Stimulated activated effector memory CD8-positive, alpha-beta T cell treated with anti-CD3 and anti-CD28 coated beads, Interleukin-12 subunit alpha, Interleukin-12 subunit beta, amount 100 ng/mL, for 72 hours (primary cell): ENCODE measurements at regions not wholly inside any gene's neighbourhood (a gene's known extent, or its start where the extent isn't known, plus 50 kb on each side); places are given as distances from the start of the nearest gene placed in this dataset.
"Not testable (repeated sequence)": the region's sequence is repeated elsewhere in the genome, so short reads cannot be mapped to it uniquely, and the experiment has no call there.

Experiments used
- ATAC-seq: fragments of 150-1000 bp; cut with Tn5 transposase; 2 replicates; pipeline ENCODE4 v1.10.0; 2021
- DNase-seq, 2 donors: peaks; one replicate each; pipeline ENCODE4 v3.0.0; 2021 to 2022; ENCODE audit warnings: low spot score in 2 of 2
- H3K27ac Mint-ChIP-seq: one replicate; pipeline ENCODE4 v1.8.0; 2022; ENCODE audit warnings: mild to moderate bottlenecking, mixed read lengths
- H3K36me3 Mint-ChIP-seq: one replicate; pipeline ENCODE4 v1.8.0; 2022; ENCODE audit warnings: mild to moderate bottlenecking, mixed read lengths
- H3K4me1 Mint-ChIP-seq: one replicate; pipeline ENCODE4 v1.8.0; 2022; ENCODE audit warnings: mixed read lengths
- H3K4me3 Mint-ChIP-seq: one replicate; pipeline ENCODE4 v1.8.0; 2022; ENCODE audit warnings: mild to moderate bottlenecking, mixed read lengths
- H3K9me3 Mint-ChIP-seq: one replicate; pipeline ENCODE4 v1.8.0; 2022; ENCODE audit warnings: mixed read lengths

GRCh38 chr16:72729552-72729951 lies 318.4 kb downstream of the ZFHX3 start:
- H3K4me3 Mint-ChIP-seq, H3K36me3 Mint-ChIP-seq, H3K4me1 Mint-ChIP-seq, H3K27ac Mint-ChIP-seq, H3K9me3 Mint-ChIP-seq, ATAC-seq, DNase-seq: not testable (repeated sequence)

GRCh38 chr16:72728516-72728915 lies 319.4 kb downstream of the ZFHX3 start:
- Mint-ChIP-seq H3K4me1 (no peaks in the 10 kb centered on the region), H3K9me3 (peaks cover 5% of the 10 kb centered on the region), H3K27ac (no peak overlapping the region), H3K36me3 (no peaks in the 10 kb centered on the region), H3K4me3 (no peak overlapping the region)
- no peak for ATAC-seq
- no peak for DNase-seq

GRCh38 chr16:72727565-72727964 lies 320.4 kb downstream of the ZFHX3 start:
- H3K27ac Mint-ChIP-seq: no peak overlapping the region
- H3K9me3 Mint-ChIP-seq: no peaks in the 10 kb centered on the region
- no peaks in the 10 kb centered on the region for H3K36me3 Mint-ChIP-seq
- H3K4me1 Mint-ChIP-seq: no peaks in the 10 kb centered on the region
- DNase-seq: no peak
- no peak overlapping the region for H3K4me3 Mint-ChIP-seq
- no peak for ATAC-seq

GRCh38 chr16:72725643-72726042 lies 322.3 kb downstream of the ZFHX3 start:
- no peak for DNase-seq
- Mint-ChIP-seq H3K4me1 (no peaks in the 10 kb centered on the region), H3K9me3 (no peaks in the 10 kb centered on the region), H3K4me3 (no peak overlapping the region), H3K27ac (no peak overlapping the region), H3K36me3 (no peaks in the 10 kb centered on the region)
- no peak for ATAC-seq

GRCh38 chr16:72723781-72724180 lies 324.1 kb downstream of the ZFHX3 start:
- H3K27ac Mint-ChIP-seq: no peak overlapping the region
- H3K4me3 Mint-ChIP-seq: no peak overlapping the region
- DNase-seq (no peak), ATAC-seq (no peak)
- H3K36me3 Mint-ChIP-seq: no peaks in the 10 kb centered on the region
- H3K9me3 Mint-ChIP-seq: peaks cover 2% of the 10 kb centered on the region
- no peaks in the 10 kb centered on the region for H3K4me1 Mint-ChIP-seq

- Mint-ChIP-seq H3K36me3 (no peaks in the 10 kb centered on the region), H3K9me3 (peaks cover 2% of the 10 kb centered on the region), H3K4me1 (no peaks in the 10 kb centered on the region), H3K27ac (no peak overlapping the region), H3K4me3 (no peak overlapping the region)
- no peak for DNase-seq
- no peak for ATAC-seq
Observed at GRCh38 chr16:72722552-72722951, 325.4 kb downstream of the ZFHX3 start.

- DNase-seq (no peak), ATAC-seq (no peak)
- no peak overlapping the region for H3K27ac Mint-ChIP-seq
- no peaks in the 10 kb centered on the region for H3K36me3 Mint-ChIP-seq
- no peaks in the 10 kb centered on the region for H3K4me1 Mint-ChIP-seq
- H3K4me3 Mint-ChIP-seq: no peak overlapping the region
- H3K9me3 Mint-ChIP-seq: peaks cover 2% of the 10 kb centered on the region
Observed at GRCh38 chr16:72721981-72722380, 325.9 kb downstream of the ZFHX3 start.

GRCh38 chr16:72715267-72715666 lies 332.7 kb downstream of the ZFHX3 start:
- no peak for DNase-seq
- Mint-ChIP-seq H3K36me3 (no peaks in the 10 kb centered on the region), H3K4me1 (no peaks in the 10 kb centered on the region), H3K27ac (no peak overlapping the region), H3K9me3 (peaks cover 26% of the 10 kb centered on the region), H3K4me3 (no peak overlapping the region)
- no peak for ATAC-seq

- no peak overlapping the region for H3K27ac Mint-ChIP-seq
- H3K4me1 Mint-ChIP-seq: no peaks in the 10 kb centered on the region
- no peak overlapping the region for H3K4me3 Mint-ChIP-seq
- no peaks in the 10 kb centered on the region for H3K36me3 Mint-ChIP-seq
- no peak for DNase-seq
- peaks cover 27% of the 10 kb centered on the region for H3K9me3 Mint-ChIP-seq
- no peak for ATAC-seq
Observed at GRCh38 chr16:72711823-72712222, 336.1 kb downstream of the ZFHX3 start.

GRCh38 chr16:72705801-72706200 lies 342.1 kb downstream of the ZFHX3 start:
- DNase-seq (no peak), ATAC-seq (no peak)
- no peaks in the 10 kb centered on the region for H3K4me1 Mint-ChIP-seq
- H3K36me3 Mint-ChIP-seq: no peaks in the 10 kb centered on the region
- no peak overlapping the region for H3K27ac Mint-ChIP-seq
- peaks cover 5% of the 10 kb centered on the region for H3K9me3 Mint-ChIP-seq
- no peak overlapping the region for H3K4me3 Mint-ChIP-seq

GRCh38 chr16:72704746-72705372 lies 343.1 kb downstream of the ZFHX3 start:
- no peak for ATAC-seq
- Mint-ChIP-seq H3K27ac (no peak overlapping the region), H3K9me3 (peaks cover 4% of the 10 kb centered on the region), H3K4me3 (no peak overlapping the region), H3K36me3 (no peaks in the 10 kb centered on the region), H3K4me1 (no peaks in the 10 kb centered on the region)
- DNase-seq: no peak

GRCh38 chr16:72689851-72690250 lies 358.1 kb downstream of the ZFHX3 start:
- Mint-ChIP-seq H3K4me1 (no peaks in the 10 kb centered on the region), H3K27ac (no peak overlapping the region), H3K36me3 (peaks cover 5% of the 10 kb centered on the region), H3K9me3 (no peaks in the 10 kb centered on the region), H3K4me3 (no peak overlapping the region)
- ATAC-seq (no peak), DNase-seq (no peak)

GRCh38 chr16:72680732-72681131 lies 367.2 kb downstream of the ZFHX3 start:
- no peaks in the 10 kb centered on the region for H3K4me1 Mint-ChIP-seq
- no peak overlapping the region for H3K27ac Mint-ChIP-seq
- no peaks in the 10 kb centered on the region for H3K36me3 Mint-ChIP-seq
- H3K4me3 Mint-ChIP-seq: no peak overlapping the region
- ATAC-seq: no peak
- no peaks in the 10 kb centered on the region for H3K9me3 Mint-ChIP-seq
- no peak for DNase-seq

- no peak overlapping the region for H3K4me3 Mint-ChIP-seq
- DNase-seq (no peak), ATAC-seq (no peak)
- no peaks in the 10 kb centered on the region for H3K9me3 Mint-ChIP-seq
- no peaks in the 10 kb centered on the region for H3K36me3 Mint-ChIP-seq
- no peak overlapping the region for H3K27ac Mint-ChIP-seq
- no peaks in the 10 kb centered on the region for H3K4me1 Mint-ChIP-seq
Observed at GRCh38 chr16:72679856-72680255, 368.1 kb downstream of the ZFHX3 start.

- H3K36me3 Mint-ChIP-seq: no peaks in the 10 kb centered on the region
- ATAC-seq (no peak), DNase-seq (no peak)
- no peaks in the 10 kb centered on the region for H3K4me1 Mint-ChIP-seq
- H3K4me3 Mint-ChIP-seq: no peak overlapping the region
- peaks cover 4% of the 10 kb centered on the region for H3K9me3 Mint-ChIP-seq
- H3K27ac Mint-ChIP-seq: no peak overlapping the region
Observed at GRCh38 chr16:72677662-72678447, 370.1 kb downstream of the ZFHX3 start.

- Mint-ChIP-seq H3K4me3 (no peak overlapping the region), H3K27ac (no peak overlapping the region), H3K4me1 (no peaks in the 10 kb centered on the region), H3K36me3 (no peaks in the 10 kb centered on the region), H3K9me3 (peaks cover 12% of the 10 kb centered on the region)
- no peak for DNase-seq
- ATAC-seq: no peak
Observed at GRCh38 chr16:72673118-72673517, 374.8 kb downstream of the ZFHX3 start.
